GM23338 (cell line): ENCODE measurements at regions not wholly inside any gene's neighbourhood (a gene's known extent, or its start where the extent isn't known, plus 50 kb on each side); places are given as distances from the start of the nearest gene placed in this dataset.

Experiments used
- ATAC-seq: fragments of 200-7000 bp; cut with Tn5 transposase; 3 replicates; pipeline ENCODE4 v1.9.1; 2020
- DNase-seq: peaks from one replicate; pipeline ENCODE4 v3.0.0-alpha.2; 2015; ENCODE audit warnings: low spot score
- H2AFZ ChIP-seq: fragments of 200-600 bp; sonication (generic); 2 replicates; pipeline ENCODE4 v1.8.0; 2016; ENCODE audit warnings: antibody characterized with exemption, mild to moderate bottlenecking, moderate library complexity
- H3F3A ChIP-seq: fragments of 200-600 bp; sonication (generic); replicated peaks from 2 replicates; pipeline ENCODE4 v1.8.0; 2017; ENCODE audit warnings: antibody characterized with exemption, mixed run types, low read depth
- H3K27ac ChIP-seq: fragments of 200-600 bp; sonication (generic); 2 replicates; pipeline ENCODE4 v1.6.1; 2016; ENCODE audit warnings: low read depth
- H3K27me3 ChIP-seq: fragments of 200-600 bp; sonication (generic); 2 replicates; pipeline ENCODE4 v1.8.0; 2016; ENCODE audit warnings: mild to moderate bottlenecking, mixed run types, moderate library complexity; ENCODE audit not compliant: insufficient read depth
- H3K36me3 ChIP-seq: fragments of 200-600 bp; sonication (generic); 2 replicates; pipeline ENCODE4 v1.8.0; 2016; ENCODE audit warnings: mild to moderate bottlenecking; ENCODE audit not compliant: insufficient read depth
- H3K4me1 ChIP-seq: fragments of 200-600 bp; sonication (generic); 2 replicates; pipeline ENCODE4 v1.8.0; 2016; ENCODE audit warnings: mild to moderate bottlenecking, moderate library complexity; ENCODE audit not compliant: insufficient read depth
- H3K4me2 ChIP-seq: fragments of 200-600 bp; sonication (generic); 2 replicates; pipeline ENCODE4 v1.7.1; 2017; ENCODE audit warnings: mixed run types
- H3K4me3 ChIP-seq: fragments of 200-600 bp; sonication (generic); 2 replicates; pipeline ENCODE4 v1.6.1; 2016; ENCODE audit warnings: mixed run types
- H3K79me2 ChIP-seq: fragments of 200-600 bp; sonication (generic); replicated peaks from 2 replicates; pipeline ENCODE4 v1.8.0; 2017; ENCODE audit warnings: mild to moderate bottlenecking; ENCODE audit not compliant: insufficient read depth
- H3K9me2 ChIP-seq: fragments of 200-600 bp; sonication (generic); 2 replicates; pipeline ENCODE4 v1.8.0; 2017; ENCODE audit not compliant: insufficient read depth
- H4K20me1 ChIP-seq: fragments of 200-600 bp; sonication (generic); replicated peaks from 2 replicates; pipeline ENCODE4 v1.8.0; 2017; ENCODE audit warnings: mild to moderate bottlenecking; ENCODE audit not compliant: insufficient read depth
- H3K27ac Mint-ChIP-seq: 2 replicates; pipeline ENCODE4 v1.8.0; 2020; ENCODE audit warnings: inconsistent platforms, mild to moderate bottlenecking, moderate library complexity, mixed read lengths
- H3K27me3 Mint-ChIP-seq: 3 replicates; pipeline ENCODE4 v1.8.0; 2022; ENCODE audit warnings: low read depth, mild to moderate bottlenecking, moderate library complexity, mixed read lengths, inconsistent platforms; ENCODE audit not compliant: insufficient read depth, poor library complexity
- H3K36me3 Mint-ChIP-seq: 3 replicates; pipeline ENCODE4 v1.8.0; 2021; ENCODE audit warnings: low read depth, mild to moderate bottlenecking, inconsistent platforms, moderate library complexity, mixed read lengths
- H3K4me1 Mint-ChIP-seq: 3 replicates; pipeline ENCODE4 v1.8.0; 2020; ENCODE audit warnings: mild to moderate bottlenecking, inconsistent platforms, mixed read lengths
- H3K4me3 Mint-ChIP-seq: 3 replicates; pipeline ENCODE4 v1.8.0; 2021; ENCODE audit warnings: moderate library complexity, mild to moderate bottlenecking, inconsistent platforms, mixed read lengths
- H3K9me3 Mint-ChIP-seq: 3 replicates; pipeline ENCODE4 v1.8.0; 2020; ENCODE audit warnings: moderate library complexity, mild to moderate bottlenecking, inconsistent platforms, mixed read lengths
- CREB1 ChIP-seq: fragments of 250-450 bp; sonication (Bioruptor Pico); IDR thresholded peaks from 2 replicates; pipeline ENCODE4 v1.5.0; 2020; ENCODE audit warnings: low read depth, mild to moderate bottlenecking, moderate library complexity
- EZH2 ChIP-seq: fragments of 200-600 bp; sonication (generic); IDR thresholded peaks from one replicate; pipeline ENCODE4 v1.8.0; 2017; ENCODE audit warnings: antibody characterized with exemption, mild to moderate bottlenecking, low read depth; ENCODE audit not compliant: unreplicated experiment
- EZH2phosphoT487 ChIP-seq: fragments of 200-600 bp; sonication (generic); IDR thresholded peaks from one replicate; pipeline ENCODE4 v1.8.1; 2018; ENCODE audit warnings: antibody characterized with exemption; ENCODE audit not compliant: unreplicated experiment
- JUNB ChIP-seq: IDR thresholded peaks from one replicate; pipeline ENCODE4 v1.6.1; 2016; ENCODE audit warnings: antibody characterized with exemption; ENCODE audit not compliant: unreplicated experiment
- NANOG ChIP-seq: IDR thresholded peaks from 2 replicates; pipeline ENCODE4 v1.6.1; 2016; ENCODE audit warnings: antibody characterized with exemption, borderline replicate concordance
- POLR2AphosphoS5 ChIP-seq: IDR thresholded peaks from 2 replicates; pipeline ENCODE4 v1.6.1; 2016; ENCODE audit warnings: antibody characterized with exemption, low read depth
- STAT1 ChIP-seq: IDR thresholded peaks from one replicate; pipeline ENCODE4 v1.6.1; 2016; ENCODE audit warnings: antibody characterized with exemption; ENCODE audit not compliant: unreplicated experiment
- ZNF114 ChIP-seq: fragments of 250-450 bp; sonication (Bioruptor Pico); IDR thresholded peaks from 2 replicates; pipeline ENCODE4 v1.5.0; 2020; ENCODE audit warnings: mild to moderate bottlenecking, moderate library complexity
- ZNF331 ChIP-seq: fragments of 250-450 bp; sonication (Bioruptor Pico); IDR thresholded peaks from 2 replicates; pipeline ENCODE4 v1.5.0; 2020; ENCODE audit warnings: low read depth, mild to moderate bottlenecking, moderate library complexity
- TF ChIP-seq, protein P1 (sequence below): IDR thresholded peaks from 2 replicates; pipeline ENCODE4 v1.6.1; 2016; ENCODE audit warnings: antibody characterized with exemption
- TF ChIP-seq, protein P2 (sequence below), 2 experiments: fragments of 200-600 bp in 1 of 2; sonication (generic) in 1 of 2; conservative IDR thresholded peaks; 2 replicates each; pipeline versions ENCODE4 v1.5.1 to v1.6.1; 2016 to 2017; ENCODE audit warnings: antibody characterized with exemption in 2 of 2, low read depth in 2 of 2, mild to moderate bottlenecking in 2 of 2, moderate library complexity in 1 of 2
- TF ChIP-seq, protein P3 (sequence below): fragments of 250-450 bp; sonication (Bioruptor Pico); IDR thresholded peaks from 2 replicates; pipeline ENCODE4 v1.5.0; 2020; ENCODE audit warnings: mild to moderate bottlenecking, moderate library complexity

DNA sequence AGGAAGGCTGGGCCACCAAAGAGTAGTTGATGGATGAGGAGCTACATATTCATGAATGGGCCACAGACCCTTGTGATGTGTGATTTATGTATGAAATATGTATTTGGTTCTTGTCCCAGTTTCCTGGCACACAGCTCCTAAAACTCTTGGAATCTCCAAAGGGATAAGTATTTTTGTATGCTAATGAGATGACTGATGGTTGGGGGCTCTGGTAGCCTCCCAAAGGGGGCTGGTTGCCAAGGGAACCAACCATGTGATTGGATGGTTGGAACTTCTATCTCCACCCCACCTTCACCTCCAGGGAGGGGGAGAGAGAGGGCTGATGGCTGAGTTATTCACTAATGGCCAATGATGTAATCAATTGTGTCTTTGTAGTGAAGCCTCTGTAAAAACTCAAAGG is 77.1 kb downstream of the ZNF281 start:
- H3K9me2 ChIP-seq: peaks cover 6% of the 10 kb centered on the region; the same call in 1 of the 2 replicates
- Mint-ChIP-seq H3K9me3 (no peaks in the 10 kb centered on the region), H3K4me1 (peaks cover 50% of the 10 kb centered on the region), H3K36me3 (0 out of 3 replicates have a peak, but pooled peaks cover 2% of the 10 kb centered on the region), H3K27me3 (peaks cover 2% of the 10 kb centered on the region), H3K4me3 (no peak overlapping the region), H3K27ac (no peak overlapping the region)
- no peak overlapping the region for H3K4me2 ChIP-seq
- H3F3A ChIP-seq: peaks cover 7% of the 10 kb centered on the region; the same call in 1 of the 2 replicates
- no peak for ATAC-seq
- H3K36me3 ChIP-seq: no peaks in the 10 kb centered on the region
- no peak for TF ChIP-seq STAT1
- TF ChIP-seq, protein P1, sequence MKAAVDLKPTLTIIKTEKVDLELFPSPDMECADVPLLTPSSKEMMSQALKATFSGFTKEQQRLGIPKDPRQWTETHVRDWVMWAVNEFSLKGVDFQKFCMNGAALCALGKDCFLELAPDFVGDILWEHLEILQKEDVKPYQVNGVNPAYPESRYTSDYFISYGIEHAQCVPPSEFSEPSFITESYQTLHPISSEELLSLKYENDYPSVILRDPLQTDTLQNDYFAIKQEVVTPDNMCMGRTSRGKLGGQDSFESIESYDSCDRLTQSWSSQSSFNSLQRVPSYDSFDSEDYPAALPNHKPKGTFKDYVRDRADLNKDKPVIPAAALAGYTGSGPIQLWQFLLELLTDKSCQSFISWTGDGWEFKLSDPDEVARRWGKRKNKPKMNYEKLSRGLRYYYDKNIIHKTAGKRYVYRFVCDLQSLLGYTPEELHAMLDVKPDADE: no peak
- H3K79me2 ChIP-seq: no peaks in the 10 kb centered on the region
- DNase-seq: no peak
- no peaks in the 10 kb centered on the region for H4K20me1 ChIP-seq
- no peak overlapping the region for H2AFZ ChIP-seq
- H3K27ac ChIP-seq: no peak overlapping the region
- H3K27me3 ChIP-seq: no peaks in the 10 kb centered on the region
- peaks cover 43% of the 10 kb centered on the region for H3K4me1 ChIP-seq
- H3K4me3 ChIP-seq: no peak overlapping the region

DNA sequence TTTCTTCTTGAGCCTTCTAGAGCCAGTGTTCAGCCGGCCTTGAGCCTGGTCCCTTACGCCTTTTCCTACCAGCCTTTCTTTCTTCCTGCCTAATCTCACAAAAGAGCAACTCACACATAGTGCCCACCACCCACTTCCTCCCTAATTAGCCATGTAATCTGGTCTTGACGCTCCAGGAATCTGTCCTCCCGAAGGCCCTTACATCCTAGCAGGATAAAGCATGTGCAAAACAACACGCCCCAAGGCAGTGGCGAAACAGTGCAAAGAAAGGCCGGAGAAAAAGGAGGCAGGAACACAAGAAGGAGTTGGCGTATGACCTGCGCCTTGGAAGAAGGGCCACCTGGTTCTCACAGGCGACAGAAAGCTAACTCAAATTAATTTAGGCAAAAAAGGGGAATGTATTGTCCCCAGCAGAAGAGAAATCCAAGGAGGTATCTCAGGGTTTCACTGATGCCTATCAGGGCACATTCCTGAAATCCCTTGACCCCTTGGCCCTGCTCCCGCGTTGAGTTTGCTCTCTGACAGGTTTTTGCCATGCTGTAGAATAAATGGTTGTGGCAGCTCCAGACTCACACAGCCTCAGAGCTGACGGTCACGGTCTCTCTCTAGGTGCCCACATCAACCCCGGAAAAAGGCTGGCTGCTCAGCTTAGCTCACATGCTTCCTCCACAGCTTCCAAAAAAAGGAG is 79.0 kb downstream of the ZNF281 start:
- H2AFZ ChIP-seq: peak overlapping the region; percentile 57; the same call in 1 of the 2 replicates
- TF ChIP-seq ZNF331 (no peak), POLR2AphosphoS5 (no peak), EZH2phosphoT487 (no peak), JUNB (no peak), NANOG (no peak), CREB1 (no peak), STAT1 (no peak), EZH2 (no peak), ZNF114 (CRISPR knock-in tag) (no peak)
- TF ChIP-seq, protein P2, sequence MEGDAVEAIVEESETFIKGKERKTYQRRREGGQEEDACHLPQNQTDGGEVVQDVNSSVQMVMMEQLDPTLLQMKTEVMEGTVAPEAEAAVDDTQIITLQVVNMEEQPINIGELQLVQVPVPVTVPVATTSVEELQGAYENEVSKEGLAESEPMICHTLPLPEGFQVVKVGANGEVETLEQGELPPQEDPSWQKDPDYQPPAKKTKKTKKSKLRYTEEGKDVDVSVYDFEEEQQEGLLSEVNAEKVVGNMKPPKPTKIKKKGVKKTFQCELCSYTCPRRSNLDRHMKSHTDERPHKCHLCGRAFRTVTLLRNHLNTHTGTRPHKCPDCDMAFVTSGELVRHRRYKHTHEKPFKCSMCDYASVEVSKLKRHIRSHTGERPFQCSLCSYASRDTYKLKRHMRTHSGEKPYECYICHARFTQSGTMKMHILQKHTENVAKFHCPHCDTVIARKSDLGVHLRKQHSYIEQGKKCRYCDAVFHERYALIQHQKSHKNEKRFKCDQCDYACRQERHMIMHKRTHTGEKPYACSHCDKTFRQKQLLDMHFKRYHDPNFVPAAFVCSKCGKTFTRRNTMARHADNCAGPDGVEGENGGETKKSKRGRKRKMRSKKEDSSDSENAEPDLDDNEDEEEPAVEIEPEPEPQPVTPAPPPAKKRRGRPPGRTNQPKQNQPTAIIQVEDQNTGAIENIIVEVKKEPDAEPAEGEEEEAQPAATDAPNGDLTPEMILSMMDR (conservative IDR thresholded peaks at IDR 0.05; ENCODE audit: low read depth in 2 of 2): no peak
- TF ChIP-seq, protein P3, sequence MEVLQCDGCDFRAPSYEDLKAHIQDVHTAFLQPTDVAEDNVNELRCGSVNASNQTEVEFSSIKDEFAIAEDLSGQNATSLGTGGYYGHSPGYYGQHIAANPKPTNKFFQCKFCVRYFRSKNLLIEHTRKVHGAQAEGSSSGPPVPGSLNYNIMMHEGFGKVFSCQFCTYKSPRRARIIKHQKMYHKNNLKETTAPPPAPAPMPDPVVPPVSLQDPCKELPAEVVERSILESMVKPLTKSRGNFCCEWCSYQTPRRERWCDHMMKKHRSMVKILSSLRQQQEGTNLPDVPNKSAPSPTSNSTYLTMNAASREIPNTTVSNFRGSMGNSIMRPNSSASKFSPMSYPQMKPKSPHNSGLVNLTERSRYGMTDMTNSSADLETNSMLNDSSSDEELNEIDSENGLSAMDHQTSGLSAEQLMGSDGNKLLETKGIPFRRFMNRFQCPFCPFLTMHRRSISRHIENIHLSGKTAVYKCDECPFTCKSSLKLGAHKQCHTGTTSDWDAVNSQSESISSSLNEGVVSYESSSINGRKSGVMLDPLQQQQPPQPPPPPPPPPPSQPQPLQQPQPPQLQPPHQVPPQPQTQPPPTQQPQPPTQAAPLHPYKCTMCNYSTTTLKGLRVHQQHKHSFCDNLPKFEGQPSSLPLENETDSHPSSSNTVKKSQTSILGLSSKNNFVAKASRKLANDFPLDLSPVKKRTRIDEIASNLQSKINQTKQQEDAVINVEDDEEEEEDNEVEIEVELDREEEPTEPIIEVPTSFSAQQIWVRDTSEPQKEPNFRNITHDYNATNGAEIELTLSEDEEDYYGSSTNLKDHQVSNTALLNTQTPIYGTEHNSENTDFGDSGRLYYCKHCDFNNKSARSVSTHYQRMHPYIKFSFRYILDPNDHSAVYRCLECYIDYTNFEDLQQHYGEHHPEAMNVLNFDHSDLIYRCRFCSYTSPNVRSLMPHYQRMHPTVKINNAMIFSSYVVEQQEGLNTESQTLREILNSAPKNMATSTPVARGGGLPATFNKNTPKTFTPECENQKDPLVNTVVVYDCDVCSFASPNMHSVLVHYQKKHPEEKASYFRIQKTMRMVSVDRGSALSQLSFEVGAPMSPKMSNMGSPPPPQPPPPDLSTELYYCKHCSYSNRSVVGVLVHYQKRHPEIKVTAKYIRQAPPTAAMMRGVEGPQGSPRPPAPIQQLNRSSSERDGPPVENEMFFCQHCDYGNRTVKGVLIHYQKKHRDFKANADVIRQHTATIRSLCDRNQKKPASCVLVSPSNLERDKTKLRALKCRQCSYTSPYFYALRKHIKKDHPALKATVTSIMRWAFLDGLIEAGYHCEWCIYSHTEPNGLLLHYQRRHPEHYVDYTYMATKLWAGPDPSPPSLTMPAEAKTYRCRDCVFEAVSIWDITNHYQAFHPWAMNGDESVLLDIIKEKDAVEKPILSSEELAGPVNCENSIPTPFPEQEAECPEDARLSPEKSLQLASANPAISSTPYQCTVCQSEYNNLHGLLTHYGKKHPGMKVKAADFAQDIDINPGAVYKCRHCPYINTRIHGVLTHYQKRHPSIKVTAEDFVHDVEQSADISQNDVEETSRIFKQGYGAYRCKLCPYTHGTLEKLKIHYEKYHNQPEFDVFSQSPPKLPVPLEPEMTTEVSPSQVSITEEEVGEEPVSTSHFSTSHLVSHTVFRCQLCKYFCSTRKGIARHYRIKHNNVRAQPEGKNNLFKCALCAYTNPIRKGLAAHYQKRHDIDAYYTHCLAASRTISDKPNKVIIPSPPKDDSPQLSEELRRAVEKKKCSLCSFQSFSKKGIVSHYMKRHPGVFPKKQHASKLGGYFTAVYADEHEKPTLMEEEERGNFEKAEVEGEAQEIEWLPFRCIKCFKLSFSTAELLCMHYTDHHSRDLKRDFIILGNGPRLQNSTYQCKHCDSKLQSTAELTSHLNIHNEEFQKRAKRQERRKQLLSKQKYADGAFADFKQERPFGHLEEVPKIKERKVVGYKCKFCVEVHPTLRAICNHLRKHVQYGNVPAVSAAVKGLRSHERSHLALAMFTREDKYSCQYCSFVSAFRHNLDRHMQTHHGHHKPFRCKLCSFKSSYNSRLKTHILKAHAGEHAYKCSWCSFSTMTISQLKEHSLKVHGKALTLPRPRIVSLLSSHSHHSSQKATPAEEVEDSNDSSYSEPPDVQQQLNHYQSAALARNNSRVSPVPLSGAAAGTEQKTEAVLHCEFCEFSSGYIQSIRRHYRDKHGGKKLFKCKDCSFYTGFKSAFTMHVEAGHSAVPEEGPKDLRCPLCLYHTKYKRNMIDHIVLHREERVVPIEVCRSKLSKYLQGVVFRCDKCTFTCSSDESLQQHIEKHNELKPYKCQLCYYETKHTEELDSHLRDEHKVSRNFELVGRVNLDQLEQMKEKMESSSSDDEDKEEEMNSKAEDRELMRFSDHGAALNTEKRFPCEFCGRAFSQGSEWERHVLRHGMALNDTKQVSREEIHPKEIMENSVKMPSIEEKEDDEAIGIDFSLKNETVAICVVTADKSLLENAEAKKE (CRISPR knock-in tag): no peak

More for the DNA sequence above, 79.0 kb downstream of the ZNF281 start:
- Histone ChIP-seq H3K4me1 (peaks cover 29% of the 10 kb centered on the region), H3K79me2 (no peaks in the 10 kb centered on the region), H3K9me2 (peaks cover 13% of the 10 kb centered on the region; the same call in 1 of the 2 replicates), H3K4me2 (peak overlapping the region; percentile 64), H3K4me3 (no peak overlapping the region), H3K27ac (peak overlapping the region; percentile 78), H3K27me3 (no peaks in the 10 kb centered on the region), H3K36me3 (no peaks in the 10 kb centered on the region), H4K20me1 (no peaks in the 10 kb centered on the region), H3F3A (peaks cover 5% of the 10 kb centered on the region; the same call in 1 of the 2 replicates)
- DNase-seq: peak; percentile 39
- H3K9me3 Mint-ChIP-seq: no peaks in the 10 kb centered on the region
- H3K4me3 Mint-ChIP-seq: no peak overlapping the region
- peak; percentile 64 for ATAC-seq
- H3K36me3 Mint-ChIP-seq: 0 out of 3 replicates have a peak, but pooled peaks cover 2% of the 10 kb centered on the region
- H3K4me1 Mint-ChIP-seq: peaks cover 35% of the 10 kb centered on the region
- H3K27ac Mint-ChIP-seq: no peak overlapping the region
- H3K27me3 Mint-ChIP-seq: peaks cover 2% of the 10 kb centered on the region
